ENCODE measurements at regions not wholly inside any gene's neighbourhood (a gene's known extent, or its start where the extent isn't known, plus 50 kb on each side); places are given as distances from the start of the nearest gene placed in this dataset.
A peak's percentile ranks its signal among the peaks of the same experiment; 100 is the strongest.

DNA sequence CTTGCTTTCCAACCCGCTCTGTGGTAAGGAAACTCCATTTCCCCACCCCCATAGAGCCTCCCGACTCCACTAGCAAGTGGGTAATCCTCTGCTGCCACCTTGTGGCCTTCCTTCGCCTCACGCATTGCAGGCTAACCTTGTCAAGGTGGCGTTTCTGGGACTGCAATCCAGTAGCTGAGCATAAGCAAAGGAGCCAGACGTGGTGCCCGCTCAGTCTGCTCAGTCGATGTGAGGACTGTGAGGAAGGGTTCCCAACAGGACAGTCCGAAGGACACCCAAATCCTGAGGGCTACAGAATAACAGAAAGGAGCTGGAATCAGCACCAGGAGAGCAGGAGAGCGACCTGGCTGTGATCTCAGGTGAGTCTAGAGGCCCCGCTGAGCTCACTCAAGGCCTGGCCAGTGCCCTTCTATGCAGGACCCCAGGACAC lies 144.2 kb downstream of the SUCLG1 start:
- TF ChIP-seq, protein P1, sequence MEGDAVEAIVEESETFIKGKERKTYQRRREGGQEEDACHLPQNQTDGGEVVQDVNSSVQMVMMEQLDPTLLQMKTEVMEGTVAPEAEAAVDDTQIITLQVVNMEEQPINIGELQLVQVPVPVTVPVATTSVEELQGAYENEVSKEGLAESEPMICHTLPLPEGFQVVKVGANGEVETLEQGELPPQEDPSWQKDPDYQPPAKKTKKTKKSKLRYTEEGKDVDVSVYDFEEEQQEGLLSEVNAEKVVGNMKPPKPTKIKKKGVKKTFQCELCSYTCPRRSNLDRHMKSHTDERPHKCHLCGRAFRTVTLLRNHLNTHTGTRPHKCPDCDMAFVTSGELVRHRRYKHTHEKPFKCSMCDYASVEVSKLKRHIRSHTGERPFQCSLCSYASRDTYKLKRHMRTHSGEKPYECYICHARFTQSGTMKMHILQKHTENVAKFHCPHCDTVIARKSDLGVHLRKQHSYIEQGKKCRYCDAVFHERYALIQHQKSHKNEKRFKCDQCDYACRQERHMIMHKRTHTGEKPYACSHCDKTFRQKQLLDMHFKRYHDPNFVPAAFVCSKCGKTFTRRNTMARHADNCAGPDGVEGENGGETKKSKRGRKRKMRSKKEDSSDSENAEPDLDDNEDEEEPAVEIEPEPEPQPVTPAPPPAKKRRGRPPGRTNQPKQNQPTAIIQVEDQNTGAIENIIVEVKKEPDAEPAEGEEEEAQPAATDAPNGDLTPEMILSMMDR (IDR thresholded peaks at IDR 0.05; ENCODE audit: borderline replicate concordance, extremely low read depth, low read length, poor library complexity, severe bottlenecking) = peak; percentile 97
- TF ChIP-seq EZH2 (IDR thresholded peaks at IDR 0.05; ENCODE audit: borderline replicate concordance, low read depth, low read length, severe bottlenecking) = no peak
